Esophagus squamous epithelium (tissue), 4 donors: ENCODE measurements at regions not wholly inside any gene's neighbourhood (a gene's known extent, or its start where the extent isn't known, plus 50 kb on each side); places are given as distances from the start of the nearest gene placed in this dataset.

Experiments used
- POLR2A ChIP-seq, 4 donors: fragments of 450-650 bp; IDR thresholded peaks; one replicate each; pipeline ENCODE4 v1.6.1; 2017; ENCODE audit warnings: antibody characterized with exemption in 4 of 4, mild to moderate bottlenecking in 4 of 4, moderate library complexity in 3 of 4
- TF ChIP-seq, protein P1 (sequence below), 6 experiments: fragments of 450-650 bp in 4 of 6; fragments of 200-600 bp in 2 of 6; sonication (generic) in 2 of 6; IDR thresholded peaks; one replicate each; pipeline ENCODE4 v1.5.1; 2016 to 2019; ENCODE audit warnings: antibody characterized with exemption in 6 of 6, mild to moderate bottlenecking in 4 of 6, moderate library complexity in 4 of 6

- TF ChIP-seq, protein P1, sequence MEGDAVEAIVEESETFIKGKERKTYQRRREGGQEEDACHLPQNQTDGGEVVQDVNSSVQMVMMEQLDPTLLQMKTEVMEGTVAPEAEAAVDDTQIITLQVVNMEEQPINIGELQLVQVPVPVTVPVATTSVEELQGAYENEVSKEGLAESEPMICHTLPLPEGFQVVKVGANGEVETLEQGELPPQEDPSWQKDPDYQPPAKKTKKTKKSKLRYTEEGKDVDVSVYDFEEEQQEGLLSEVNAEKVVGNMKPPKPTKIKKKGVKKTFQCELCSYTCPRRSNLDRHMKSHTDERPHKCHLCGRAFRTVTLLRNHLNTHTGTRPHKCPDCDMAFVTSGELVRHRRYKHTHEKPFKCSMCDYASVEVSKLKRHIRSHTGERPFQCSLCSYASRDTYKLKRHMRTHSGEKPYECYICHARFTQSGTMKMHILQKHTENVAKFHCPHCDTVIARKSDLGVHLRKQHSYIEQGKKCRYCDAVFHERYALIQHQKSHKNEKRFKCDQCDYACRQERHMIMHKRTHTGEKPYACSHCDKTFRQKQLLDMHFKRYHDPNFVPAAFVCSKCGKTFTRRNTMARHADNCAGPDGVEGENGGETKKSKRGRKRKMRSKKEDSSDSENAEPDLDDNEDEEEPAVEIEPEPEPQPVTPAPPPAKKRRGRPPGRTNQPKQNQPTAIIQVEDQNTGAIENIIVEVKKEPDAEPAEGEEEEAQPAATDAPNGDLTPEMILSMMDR (IDR thresholded peaks at IDR 0.05) = no peak
- no peak for TF ChIP-seq POLR2A (IDR thresholded peaks at IDR 0.05)
Measured at GRCh38 chr1:30129421-30130055, 593.8 kb downstream of the MATN1 start.
